ENCODE measurements at regions not wholly inside any gene's neighbourhood (a gene's known extent, or its start where the extent isn't known, plus 50 kb on each side); places are given as distances from the start of the nearest gene placed in this dataset.
"Not testable (repeated sequence)": the region's sequence is repeated elsewhere in the genome, so short reads cannot be mapped to it uniquely, and the experiment has no call there.

DNA sequence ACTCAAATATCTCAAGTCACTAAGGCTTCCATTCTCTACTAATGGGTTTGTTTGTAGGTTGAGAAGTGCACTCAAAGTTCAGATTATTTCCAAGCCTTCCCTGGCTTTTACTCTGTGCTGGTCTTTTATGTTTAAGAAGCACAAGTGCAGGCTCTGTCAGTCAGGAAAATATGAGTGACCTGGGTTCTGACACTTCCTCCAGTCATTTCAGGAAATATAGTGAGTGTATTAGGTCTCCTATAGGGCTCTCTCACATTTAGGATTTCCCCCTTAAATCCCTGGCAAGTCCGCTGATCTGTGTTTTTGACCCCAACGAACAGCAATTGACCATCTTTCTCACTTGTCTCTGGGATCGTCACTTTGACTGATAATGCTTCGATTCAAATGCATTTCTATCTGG lies 210.2 kb downstream of the ARPP21 start:
- DNase-seq (ENCODE audit: low spot score in 2 of 2), result no peak
- in situ Hi-C loops (cut with MboI; ENCODE audit: low sequenced_read_pairs), result no loop called here
- Histone ChIP-seq H3K9me3 (no peaks in the 10 kb centered on the region), H3K4me1 (no peaks in the 10 kb centered on the region), H3K27me3 (ENCODE audit: low read depth) (no peaks in the 10 kb centered on the region), H3K4me3 (no peak overlapping the region), H3K36me3 (replicated peaks) (no peaks in the 10 kb centered on the region)

DNA sequence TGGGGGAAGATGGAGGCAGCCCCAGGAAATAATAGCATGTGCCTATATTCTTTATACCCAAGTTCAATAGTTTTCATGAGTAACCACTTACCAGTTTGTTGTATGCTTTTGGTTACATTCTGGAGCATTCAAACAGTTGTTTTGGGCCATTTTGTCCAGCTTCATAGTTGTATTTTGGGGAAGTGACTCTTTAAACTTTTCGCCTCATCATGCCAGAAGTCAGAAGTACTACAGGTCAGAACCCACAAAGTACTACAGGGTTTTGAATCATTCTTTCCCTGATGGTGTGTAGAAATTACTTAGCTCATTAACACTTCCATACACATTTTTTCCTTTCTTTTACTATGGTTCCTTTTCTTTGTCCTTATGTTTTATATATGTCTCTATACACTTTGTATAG lies 210.6 kb downstream of the ARPP21 start:
- H3K9me3 ChIP-seq, result no peaks in the 10 kb centered on the region
- no peak overlapping the region for H3K4me3 ChIP-seq
- in situ Hi-C loops (cut with MboI; ENCODE audit: low sequenced_read_pairs), result no loop called here
- no peaks in the 10 kb centered on the region for H3K4me1 ChIP-seq
- H3K27me3 ChIP-seq (ENCODE audit: low read depth), result no peaks in the 10 kb centered on the region
- H3K36me3 ChIP-seq (replicated peaks), result no peaks in the 10 kb centered on the region
- no peak for DNase-seq (ENCODE audit: low spot score in 2 of 2)

DNA sequence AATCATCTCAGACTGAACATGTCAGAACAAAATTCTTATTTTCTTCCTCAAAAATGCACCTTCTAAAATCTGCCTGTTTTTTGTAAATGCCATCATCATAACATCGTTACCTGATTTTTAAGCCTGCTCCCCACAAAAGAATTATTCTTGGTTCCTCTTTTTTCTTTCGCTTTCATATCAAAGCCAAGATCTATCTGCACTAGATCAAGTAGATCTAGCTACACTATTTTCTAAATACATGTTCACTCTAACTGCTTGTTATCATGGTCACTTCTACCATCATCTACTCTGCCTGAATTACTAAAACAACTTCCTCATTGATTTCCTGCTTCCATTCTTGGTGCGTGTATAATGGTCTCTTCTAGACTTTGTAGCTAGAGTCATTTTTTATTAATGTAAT lies 217.7 kb downstream of the ARPP21 start:
- no peak overlapping the region for H3K4me3 ChIP-seq
- 0 out of 2 replicates have a peak, but pooled peaks cover 3% of the 10 kb centered on the region for H3K27me3 ChIP-seq (ENCODE audit: low read depth)
- H3K4me1 ChIP-seq, result no peaks in the 10 kb centered on the region
- no peaks in the 10 kb centered on the region for H3K36me3 ChIP-seq (replicated peaks)
- in situ Hi-C loops (cut with MboI; ENCODE audit: low sequenced_read_pairs), result no loop called here
- no peak for DNase-seq (ENCODE audit: low spot score in 2 of 2)
- no peaks in the 10 kb centered on the region for H3K9me3 ChIP-seq

DNA sequence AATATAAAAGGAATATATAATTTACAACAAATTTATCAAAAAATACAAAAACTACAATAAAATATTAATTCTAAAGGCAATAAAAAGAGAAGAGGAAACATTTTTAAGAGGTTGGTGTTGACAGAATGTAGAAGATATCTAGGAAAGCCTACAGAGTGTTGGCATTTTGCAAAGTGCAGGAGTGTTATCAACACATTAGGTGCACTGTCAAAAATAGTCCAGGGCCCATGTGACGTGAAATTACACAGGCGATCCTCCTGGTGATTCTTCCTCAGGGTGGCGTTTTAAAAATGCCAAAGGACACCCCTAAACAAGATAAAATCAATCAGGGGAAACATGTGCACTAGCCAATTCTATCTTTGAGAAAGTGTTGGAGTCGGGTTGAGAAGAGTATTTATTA lies 222.7 kb downstream of the ARPP21 start:
- H3K36me3 ChIP-seq (replicated peaks), result no peaks in the 10 kb centered on the region
- H3K4me3 ChIP-seq, result no peak overlapping the region
- DNase-seq (ENCODE audit: low spot score in 2 of 2), result no peak
- no peaks in the 10 kb centered on the region for H3K4me1 ChIP-seq
- in situ Hi-C loops (cut with MboI; ENCODE audit: low sequenced_read_pairs), result no loop called here
- H3K27me3 ChIP-seq (ENCODE audit: low read depth), result 0 out of 2 replicates have a peak, but pooled peaks cover 3% of the 10 kb centered on the region
- H3K9me3 ChIP-seq, result no peaks in the 10 kb centered on the region

DNA sequence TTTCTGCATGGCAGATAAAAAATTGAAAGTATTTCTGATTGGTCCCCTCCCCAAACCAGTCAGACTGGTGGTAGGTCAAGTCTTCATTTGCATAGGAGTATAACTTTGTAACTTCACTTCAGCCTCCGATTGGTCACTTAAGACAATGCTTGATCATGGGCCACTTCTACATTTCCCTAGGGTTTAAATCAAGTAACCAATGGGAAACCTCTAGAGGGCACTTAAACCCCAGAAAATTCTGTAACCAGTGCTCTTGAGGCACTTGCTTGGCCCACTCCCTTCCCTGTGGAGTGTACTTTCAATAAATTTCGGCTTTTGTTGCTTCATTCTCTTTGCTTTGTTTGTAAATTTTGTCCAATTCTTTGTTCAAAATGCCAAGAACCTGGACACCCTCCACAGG lies 225.5 kb downstream of the ARPP21 start:
- Histone ChIP-seq H3K9me3 (no peaks in the 10 kb centered on the region), H3K4me3 (no peak overlapping the region), H3K27me3 (ENCODE audit: low read depth) (no peaks in the 10 kb centered on the region), H3K4me1 (no peaks in the 10 kb centered on the region), H3K36me3 (replicated peaks) (no peaks in the 10 kb centered on the region)
- DNase-seq (ENCODE audit: low spot score in 2 of 2), result no peak
- in situ Hi-C loops (cut with MboI; ENCODE audit: low sequenced_read_pairs), result no loop called here

DNA sequence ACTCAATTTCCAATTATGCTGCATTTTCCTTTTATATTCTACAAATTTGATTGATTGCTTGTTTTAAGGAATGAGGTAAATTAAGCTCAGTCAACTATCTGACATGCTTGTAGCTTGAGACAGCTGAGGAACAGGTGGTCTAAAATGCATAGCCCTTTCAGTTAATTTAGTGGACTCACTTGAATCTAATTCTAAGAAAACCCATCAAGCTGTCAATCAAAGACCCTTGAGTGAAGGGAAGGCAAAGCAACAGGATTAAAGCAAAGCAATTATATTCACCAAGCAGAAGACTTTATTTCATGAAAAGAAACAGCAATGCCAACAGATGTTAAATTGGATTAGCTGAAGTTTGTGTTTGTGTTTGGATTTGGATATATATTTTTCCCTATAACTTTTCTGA lies 228.5 kb downstream of the ARPP21 start:
- no peak for DNase-seq (ENCODE audit: low spot score in 2 of 2)
- H3K9me3 ChIP-seq, result no peaks in the 10 kb centered on the region
- H3K4me3 ChIP-seq, result no peak overlapping the region
- in situ Hi-C loops (cut with MboI; ENCODE audit: low sequenced_read_pairs), result no loop called here
- no peaks in the 10 kb centered on the region for H3K36me3 ChIP-seq (replicated peaks)
- H3K4me1 ChIP-seq, result no peaks in the 10 kb centered on the region
- no peaks in the 10 kb centered on the region for H3K27me3 ChIP-seq (ENCODE audit: low read depth)

DNA sequence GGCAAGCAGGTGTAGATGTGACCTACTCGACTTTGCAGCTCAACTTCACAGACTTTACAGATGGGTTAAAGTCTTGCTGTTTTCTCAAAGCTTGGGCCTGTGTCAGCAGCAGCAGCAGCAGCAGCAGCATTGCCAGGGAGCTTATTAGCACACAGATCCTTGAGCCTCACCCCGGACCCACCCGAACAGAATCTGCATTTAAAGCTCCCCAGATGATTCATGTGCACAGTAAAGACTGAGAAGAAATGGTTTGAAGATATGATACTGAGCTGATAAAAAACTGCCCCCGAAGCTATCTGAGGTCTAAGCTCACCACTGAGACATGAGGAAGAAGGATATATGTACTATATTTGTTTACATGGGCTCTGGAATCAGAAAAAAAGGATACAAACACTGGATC lies 231.7 kb downstream of the ARPP21 start:
- H3K36me3 ChIP-seq (replicated peaks), result no peaks in the 10 kb centered on the region
- DNase-seq (ENCODE audit: low spot score in 2 of 2), result no peak
- no peaks in the 10 kb centered on the region for H3K9me3 ChIP-seq
- H3K27me3 ChIP-seq (ENCODE audit: low read depth), result no peaks in the 10 kb centered on the region
- in situ Hi-C loops (cut with MboI; ENCODE audit: low sequenced_read_pairs), result no loop called here
- no peak overlapping the region for H3K4me3 ChIP-seq
- H3K4me1 ChIP-seq, result no peaks in the 10 kb centered on the region

DNA sequence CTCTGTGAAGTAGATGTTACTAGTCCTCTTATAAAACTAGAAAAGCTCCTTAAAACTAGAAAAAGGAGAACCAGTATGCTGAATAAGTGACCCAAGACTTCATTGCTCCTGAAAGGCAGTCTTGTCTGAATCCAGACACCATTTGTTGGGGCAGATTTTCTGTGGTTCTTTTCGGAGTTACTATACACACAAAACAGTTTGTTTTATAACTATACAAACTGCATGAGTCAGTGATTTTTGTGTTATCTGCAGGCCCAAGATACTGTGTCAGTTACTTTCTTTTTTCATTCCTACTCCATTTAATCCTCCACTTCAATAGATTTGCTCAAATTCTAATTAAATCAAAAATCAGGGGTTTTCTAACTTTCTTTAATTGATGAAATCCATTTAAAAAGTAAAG lies 244.6 kb downstream of the ARPP21 start:
- Histone ChIP-seq H3K27me3 (ENCODE audit: low read depth) (no peaks in the 10 kb centered on the region), H3K4me3 (no peak overlapping the region), H3K4me1 (no peaks in the 10 kb centered on the region), H3K9me3 (no peaks in the 10 kb centered on the region), H3K36me3 (replicated peaks) (no peaks in the 10 kb centered on the region)
- in situ Hi-C loops (cut with MboI; ENCODE audit: low sequenced_read_pairs), result no loop called here
- no peak for DNase-seq (ENCODE audit: low spot score in 2 of 2)

DNA sequence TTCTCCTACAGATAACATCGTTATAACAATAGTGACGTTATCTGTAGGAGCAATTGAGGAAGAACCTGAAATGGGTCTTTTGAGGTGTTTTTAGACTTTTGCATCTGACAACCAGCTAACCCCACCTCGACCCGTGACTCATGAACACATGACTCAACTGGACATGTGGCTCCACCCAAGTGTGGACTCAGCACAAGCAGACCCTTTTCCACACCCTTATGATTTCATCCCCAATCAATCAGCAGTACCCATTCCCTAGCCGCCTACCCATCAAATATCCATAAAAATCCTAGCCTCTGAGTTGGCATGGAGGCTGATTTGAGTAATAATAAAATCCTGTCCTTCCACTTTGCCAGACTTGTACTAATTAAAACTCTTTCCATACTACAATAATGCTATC lies 255.4 kb downstream of the ARPP21 start:
- Histone ChIP-seq H3K4me1 (no peaks in the 10 kb centered on the region), H3K36me3 (replicated peaks) (no peaks in the 10 kb centered on the region), H3K4me3 (no peak overlapping the region), H3K9me3 (no peaks in the 10 kb centered on the region), H3K27me3 (ENCODE audit: low read depth) (no peaks in the 10 kb centered on the region)
- no peak for DNase-seq (ENCODE audit: low spot score in 2 of 2)
- in situ Hi-C loops (cut with MboI; ENCODE audit: low sequenced_read_pairs), result no loop called here

DNA sequence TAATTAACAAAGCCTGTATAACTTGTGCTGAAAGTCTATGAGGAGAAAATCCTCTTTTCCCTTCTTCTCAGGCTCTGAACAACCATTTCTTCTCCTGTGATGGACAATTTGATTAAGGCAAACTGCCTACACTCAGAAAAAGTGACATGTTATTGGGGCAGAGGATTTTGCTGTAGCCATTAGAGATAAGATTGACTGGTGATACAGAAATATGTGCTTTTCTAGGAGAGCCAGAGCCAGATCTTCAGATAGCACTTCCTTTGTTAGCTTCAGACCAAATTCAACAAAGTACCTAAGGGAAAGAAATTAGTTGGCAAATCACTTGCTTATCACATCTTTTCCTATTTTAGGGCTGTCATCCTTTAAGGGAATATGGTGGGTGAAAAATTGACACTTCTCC lies 259.9 kb downstream of the ARPP21 start:
- no peak overlapping the region for H3K4me3 ChIP-seq
- in situ Hi-C loops (cut with MboI; ENCODE audit: low sequenced_read_pairs), result no loop called here
- DNase-seq (ENCODE audit: low spot score in 2 of 2), result no peak
- H3K27me3 ChIP-seq (ENCODE audit: low read depth), result no peaks in the 10 kb centered on the region
- H3K36me3 ChIP-seq (replicated peaks), result no peaks in the 10 kb centered on the region
- no peaks in the 10 kb centered on the region for H3K9me3 ChIP-seq
- H3K4me1 ChIP-seq, result no peaks in the 10 kb centered on the region

DNA sequence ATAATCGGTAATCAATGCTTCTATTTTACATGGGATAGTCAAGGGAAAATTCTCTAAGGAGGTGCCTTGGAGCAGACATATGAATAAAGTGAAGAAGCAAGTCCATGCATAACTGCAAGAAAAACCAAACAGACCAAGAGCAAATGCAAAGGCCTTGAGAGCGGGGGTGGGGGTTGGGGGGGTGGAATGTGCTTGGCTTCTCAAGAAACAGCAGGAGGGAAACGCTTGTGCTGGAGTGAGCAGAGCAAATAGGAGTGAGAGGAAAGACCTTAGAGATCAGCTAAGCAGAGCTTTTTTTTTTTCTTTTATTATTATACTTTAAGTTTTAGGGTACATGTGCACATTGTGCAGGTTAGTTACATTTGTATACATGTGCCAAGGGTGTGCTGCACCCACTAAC lies 260.8 kb downstream of the ARPP21 start:
- Histone ChIP-seq H3K4me3 (no peak overlapping the region), H3K9me3 (no peaks in the 10 kb centered on the region), H3K4me1 (no peaks in the 10 kb centered on the region), H3K36me3 (replicated peaks) (no peaks in the 10 kb centered on the region), H3K27me3 (ENCODE audit: low read depth) (no peaks in the 10 kb centered on the region)
- in situ Hi-C loops (cut with MboI; ENCODE audit: low sequenced_read_pairs), result no loop called here
- no peak for DNase-seq (ENCODE audit: low spot score in 2 of 2)

DNA sequence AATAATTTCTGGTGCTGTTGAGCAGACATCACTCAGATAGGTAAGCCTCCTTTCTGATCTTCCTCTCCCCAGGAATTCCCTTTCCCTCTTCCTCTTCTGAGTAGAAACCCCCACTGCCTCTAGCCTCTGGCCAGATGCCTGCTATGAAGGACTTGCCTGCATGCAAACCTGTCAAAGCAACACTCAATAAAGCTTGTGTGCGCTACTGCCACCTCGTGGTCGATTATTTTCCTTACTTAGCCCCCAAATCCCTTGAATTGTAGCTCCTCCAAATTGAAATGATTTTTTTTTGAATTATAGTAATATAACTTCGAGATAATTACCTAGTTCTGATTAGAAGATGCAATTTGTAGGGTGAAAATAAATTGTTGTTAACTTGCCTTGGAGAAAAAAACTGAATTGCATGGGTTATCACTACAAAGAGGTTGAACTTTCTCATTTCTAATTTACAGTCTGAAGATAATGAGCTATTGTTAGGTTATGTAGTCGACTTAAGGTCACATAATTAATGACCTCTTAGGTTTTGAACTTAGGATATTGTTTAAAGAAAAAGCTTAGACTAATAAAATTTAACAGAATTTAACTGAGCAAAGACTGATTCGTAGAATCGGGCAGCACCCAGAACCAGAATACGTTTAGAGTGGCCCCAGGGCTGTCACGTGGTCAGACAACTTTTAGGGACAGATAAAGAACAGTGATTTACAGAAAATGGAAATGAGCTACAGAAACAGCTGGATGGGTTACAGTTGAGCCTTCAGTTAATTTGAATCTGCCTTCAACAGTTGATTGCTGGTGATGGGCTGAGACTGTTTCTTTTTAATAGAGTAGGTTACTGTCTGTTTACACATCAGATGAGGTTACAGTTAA lies 269.3 kb downstream of the ARPP21 start:
- in situ Hi-C loops (cut with MboI; ENCODE audit: low sequenced_read_pairs), result no loop called here
- Histone ChIP-seq H3K9me3 (no peaks in the 10 kb centered on the region), H3K36me3 (replicated peaks) (no peaks in the 10 kb centered on the region), H3K4me3 (no peak overlapping the region), H3K4me1 (no peaks in the 10 kb centered on the region; the same call in 1 of the 2 replicates), H3K27me3 (ENCODE audit: low read depth) (no peaks in the 10 kb centered on the region)
- DNase-seq (ENCODE audit: low spot score in 2 of 2), result peak; percentile 34 to 82

DNA sequence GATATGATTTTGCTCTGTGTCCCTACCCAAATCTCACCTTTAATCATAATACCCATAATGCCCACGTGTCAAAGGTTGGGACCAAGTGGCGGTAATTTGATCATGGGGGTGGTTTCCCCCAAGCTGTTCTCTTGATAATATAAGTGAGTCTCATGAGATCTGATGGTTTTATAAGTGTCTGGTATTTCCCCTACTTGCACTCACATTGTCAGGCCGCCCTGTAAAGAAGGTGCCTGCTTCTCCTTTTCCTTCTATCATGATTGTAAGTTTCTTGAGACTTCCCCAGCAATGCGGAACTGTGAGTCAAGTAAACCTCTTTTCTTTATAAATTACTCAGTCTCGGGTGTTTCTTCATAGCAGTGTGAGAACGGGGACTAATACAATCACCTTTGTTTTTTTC lies 279.8 kb downstream of the ARPP21 start:
- Histone ChIP-seq H3K4me3 (no peak overlapping the region), H3K4me1 (no peaks in the 10 kb centered on the region), H3K27me3 (ENCODE audit: low read depth) (no peaks in the 10 kb centered on the region), H3K36me3 (replicated peaks) (no peaks in the 10 kb centered on the region), H3K9me3 (no peaks in the 10 kb centered on the region)
- in situ Hi-C loops (cut with MboI; ENCODE audit: low sequenced_read_pairs), result no loop called here
- DNase-seq (ENCODE audit: low spot score in 2 of 2), result no peak

DNA sequence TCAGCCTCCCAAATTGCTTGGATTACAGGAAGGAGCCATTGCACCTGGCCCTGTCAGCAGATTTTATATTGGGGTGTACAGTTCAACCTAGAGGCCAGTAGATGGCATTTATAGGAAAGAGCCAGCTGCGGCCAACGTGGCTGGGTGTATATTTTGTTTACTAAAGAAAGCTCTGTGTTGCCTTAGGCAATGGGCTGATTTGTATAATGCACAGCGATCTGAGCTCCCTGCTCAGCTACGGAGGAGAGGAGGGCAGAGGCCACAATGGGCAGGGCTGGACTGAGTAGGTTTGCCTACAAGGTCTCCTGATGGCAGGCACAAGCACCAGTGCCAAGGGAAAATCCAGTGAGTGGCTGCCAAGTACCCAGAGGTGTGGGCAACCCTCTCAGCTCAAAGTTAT lies 282.4 kb downstream of the ARPP21 start:
- Histone ChIP-seq H3K4me1 (no peaks in the 10 kb centered on the region), H3K36me3 (replicated peaks) (no peaks in the 10 kb centered on the region), H3K9me3 (no peaks in the 10 kb centered on the region), H3K27me3 (ENCODE audit: low read depth) (no peaks in the 10 kb centered on the region), H3K4me3 (no peak overlapping the region)
- DNase-seq (ENCODE audit: low spot score in 2 of 2), result peak in 1 of 2 experiments; percentile 6
- in situ Hi-C loops (cut with MboI; ENCODE audit: low sequenced_read_pairs), result no loop called here

DNA sequence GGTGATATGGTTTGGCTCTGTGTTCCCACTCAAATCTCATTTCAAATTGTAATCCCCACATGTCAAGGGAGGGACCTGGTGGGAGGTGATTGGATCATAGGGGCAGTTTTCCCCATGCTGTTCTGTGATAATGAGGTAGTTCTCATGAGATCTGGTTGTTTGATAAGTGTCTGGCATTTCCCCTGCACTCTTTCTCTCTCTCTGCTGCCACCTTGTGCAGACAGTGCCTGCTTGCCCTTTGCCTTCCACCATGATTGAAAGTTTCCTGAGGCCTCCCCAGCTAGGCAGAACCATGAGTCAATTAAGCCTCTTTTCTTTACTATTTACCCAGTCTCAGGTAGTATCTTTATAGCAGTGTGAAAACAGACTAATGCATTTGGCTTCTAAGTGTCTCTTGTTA lies 284.7 kb downstream of the ARPP21 start:
- in situ Hi-C loops (cut with MboI; ENCODE audit: low sequenced_read_pairs), result not testable (repeated sequence)
- DNase-seq (ENCODE audit: low spot score in 2 of 2), result peak; percentile 13 to 35

More for the DNA sequence above, 284.7 kb downstream of the ARPP21 start:
- not testable (repeated sequence) for H3K4me3 ChIP-seq; H3K9me3 ChIP-seq; H3K27me3 ChIP-seq (ENCODE audit: low read depth); H3K4me1 ChIP-seq; H3K36me3 ChIP-seq (replicated peaks)

Measured in HAP-1 (cell line).